Adrenal gland (tissue), 5 donors: ENCODE measurements at regions not wholly inside any gene's neighbourhood (a gene's known extent, or its start where the extent isn't known, plus 50 kb on each side); places are given as distances from the start of the nearest gene placed in this dataset.
"Not testable (repeated sequence)": the region's sequence is repeated elsewhere in the genome, so short reads cannot be mapped to it uniquely, and the experiment has no call there.

Experiments used
- CTCF ChIP-seq, 6 experiments: fragments of 450-650 bp in 4 of 6; fragments of 200-600 bp in 2 of 6; sonication (generic) in 1 of 6; IDR thresholded peaks; 1 replicate in 5 of 6; 2 replicates in 1 of 6; pipeline versions ENCODE4 v1.5.1 to v1.8.0; 2016 to 2021; ENCODE audit warnings: antibody characterized with exemption in 6 of 6, mild to moderate bottlenecking in 2 of 6, moderate library complexity in 1 of 6
- POLR2A ChIP-seq, 2 donors: fragments of 450-650 bp; IDR thresholded peaks; one replicate each; pipeline ENCODE4 v1.6.1; 2017; ENCODE audit warnings: antibody characterized with exemption in 2 of 2, mild to moderate bottlenecking in 2 of 2, moderate library complexity in 1 of 2
- donor health status: DM: no; HTN: no; CAD: no.

- TF ChIP-seq CTCF, POLR2A (IDR thresholded peaks at IDR 0.05): not testable (repeated sequence)
Measured at GRCh38 chr9:138237099-138237498, 359.5 kb downstream of the CACNA1B start.
